ENCODE measurements at regions not wholly inside any gene's neighbourhood (a gene's known extent, or its start where the extent isn't known, plus 50 kb on each side); places are given as distances from the start of the nearest gene placed in this dataset.
"Not testable (repeated sequence)": the region's sequence is repeated elsewhere in the genome, so short reads cannot be mapped to it uniquely, and the experiment has no call there.

- Histone ChIP-seq H3K4me3 (no peak overlapping the region), H3K9me3 (replicated peaks in 1 of 3) (no peaks in the 10 kb centered on the region), H3K27ac (no peak overlapping the region), H3K36me3 (replicated peaks in 1 of 2) (no peaks in the 10 kb centered on the region), H3K27me3 (peaks cover 4% of the 10 kb centered on the region), H3K4me1 (replicated peaks in 1 of 2) (no peaks in the 10 kb centered on the region)
- no peak for DNase-seq
- no peak for TF ChIP-seq POLR2A (IDR thresholded peaks at IDR 0.05)
- TF ChIP-seq, protein P1, sequence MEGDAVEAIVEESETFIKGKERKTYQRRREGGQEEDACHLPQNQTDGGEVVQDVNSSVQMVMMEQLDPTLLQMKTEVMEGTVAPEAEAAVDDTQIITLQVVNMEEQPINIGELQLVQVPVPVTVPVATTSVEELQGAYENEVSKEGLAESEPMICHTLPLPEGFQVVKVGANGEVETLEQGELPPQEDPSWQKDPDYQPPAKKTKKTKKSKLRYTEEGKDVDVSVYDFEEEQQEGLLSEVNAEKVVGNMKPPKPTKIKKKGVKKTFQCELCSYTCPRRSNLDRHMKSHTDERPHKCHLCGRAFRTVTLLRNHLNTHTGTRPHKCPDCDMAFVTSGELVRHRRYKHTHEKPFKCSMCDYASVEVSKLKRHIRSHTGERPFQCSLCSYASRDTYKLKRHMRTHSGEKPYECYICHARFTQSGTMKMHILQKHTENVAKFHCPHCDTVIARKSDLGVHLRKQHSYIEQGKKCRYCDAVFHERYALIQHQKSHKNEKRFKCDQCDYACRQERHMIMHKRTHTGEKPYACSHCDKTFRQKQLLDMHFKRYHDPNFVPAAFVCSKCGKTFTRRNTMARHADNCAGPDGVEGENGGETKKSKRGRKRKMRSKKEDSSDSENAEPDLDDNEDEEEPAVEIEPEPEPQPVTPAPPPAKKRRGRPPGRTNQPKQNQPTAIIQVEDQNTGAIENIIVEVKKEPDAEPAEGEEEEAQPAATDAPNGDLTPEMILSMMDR (IDR thresholded peaks at IDR 0.05): no peak
- intact Hi-C loops (cut with DNase I): no loop called here
Observed at GRCh38 chr6:84853901-84854300, 89.5 kb upstream of the TBX18 start.

DNA sequence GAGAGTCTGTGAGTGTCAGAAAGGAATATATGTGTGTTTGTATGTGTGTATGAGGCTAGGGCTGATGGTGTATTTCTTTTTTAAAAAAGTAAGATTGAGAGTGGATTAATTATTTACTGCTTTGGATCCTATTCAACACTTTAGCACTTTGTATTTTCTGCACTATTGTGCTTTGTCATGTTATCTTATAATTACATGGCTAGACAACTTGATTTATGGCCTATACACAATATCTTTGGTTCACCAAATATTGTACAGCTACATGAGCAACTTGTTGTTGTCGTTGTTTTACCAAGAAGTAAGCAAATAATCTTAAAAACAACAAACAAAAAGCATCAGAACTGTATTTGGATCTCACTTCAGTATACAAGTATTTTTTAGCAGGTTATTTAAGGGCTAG, 84.6 kb upstream of the TBX18 start:
- H3K4me1 ChIP-seq (replicated peaks in 1 of 2): no peaks in the 10 kb centered on the region
- no peak for DNase-seq

GRCh38 chr6:84847390-84848160, 83.2 kb upstream of the TBX18 start:
- no peak overlapping the region for H3K4me3 ChIP-seq
- no peaks in the 10 kb centered on the region for H3K36me3 ChIP-seq (replicated peaks in 1 of 2)
- TF ChIP-seq POLR2A (IDR thresholded peaks at IDR 0.05): no peak
- TF ChIP-seq, protein P1 (IDR thresholded peaks at IDR 0.05): no peak
- H3K27me3 ChIP-seq: no peaks in the 10 kb centered on the region
- intact Hi-C loops (cut with DNase I): no loop called here
- WGBS, 4 donors: 62 to 77% (median 70%) methylated on average over 3 of the region's 3 CpGs
- no peak for DNase-seq
- H3K27ac ChIP-seq: no peak overlapping the region
- no peaks in the 10 kb centered on the region for H3K4me1 ChIP-seq (replicated peaks in 1 of 2)
- no peaks in the 10 kb centered on the region for H3K9me3 ChIP-seq (replicated peaks in 1 of 3)

More for the DNA sequence above, 84.6 kb upstream of the TBX18 start:
- intact Hi-C loops (cut with DNase I): no loop called here
- Histone ChIP-seq H3K27ac (no peak overlapping the region), H3K27me3 (no peaks in the 10 kb centered on the region), H3K36me3 (replicated peaks in 1 of 2) (no peaks in the 10 kb centered on the region), H3K4me3 (no peak overlapping the region), H3K9me3 (replicated peaks in 1 of 3) (no peaks in the 10 kb centered on the region)
- whole genome bisulfite sequencing, 4 donors: 34 to 48% (median 43%) methylated on average over 1 of the region's 1 CpG
- TF ChIP-seq, protein P1 (IDR thresholded peaks at IDR 0.05): no peak
- TF ChIP-seq POLR2A (IDR thresholded peaks at IDR 0.05): no peak

- no peak for DNase-seq
- TF ChIP-seq POLR2A (IDR thresholded peaks at IDR 0.05): no peak
- TF ChIP-seq, protein P1 (IDR thresholded peaks at IDR 0.05): no peak
- Histone ChIP-seq H3K36me3 (replicated peaks in 1 of 2) (no peaks in the 10 kb centered on the region), H3K9me3 (replicated peaks in 1 of 3) (no peaks in the 10 kb centered on the region), H3K4me1 (replicated peaks in 1 of 2) (no peaks in the 10 kb centered on the region), H3K27ac (no peak overlapping the region), H3K27me3 (no peaks in the 10 kb centered on the region), H3K4me3 (no peak overlapping the region)
- intact Hi-C loops (cut with DNase I): no loop called here
Observed at GRCh38 chr6:84842525-84843166, 78.2 kb upstream of the TBX18 start.

DNA sequence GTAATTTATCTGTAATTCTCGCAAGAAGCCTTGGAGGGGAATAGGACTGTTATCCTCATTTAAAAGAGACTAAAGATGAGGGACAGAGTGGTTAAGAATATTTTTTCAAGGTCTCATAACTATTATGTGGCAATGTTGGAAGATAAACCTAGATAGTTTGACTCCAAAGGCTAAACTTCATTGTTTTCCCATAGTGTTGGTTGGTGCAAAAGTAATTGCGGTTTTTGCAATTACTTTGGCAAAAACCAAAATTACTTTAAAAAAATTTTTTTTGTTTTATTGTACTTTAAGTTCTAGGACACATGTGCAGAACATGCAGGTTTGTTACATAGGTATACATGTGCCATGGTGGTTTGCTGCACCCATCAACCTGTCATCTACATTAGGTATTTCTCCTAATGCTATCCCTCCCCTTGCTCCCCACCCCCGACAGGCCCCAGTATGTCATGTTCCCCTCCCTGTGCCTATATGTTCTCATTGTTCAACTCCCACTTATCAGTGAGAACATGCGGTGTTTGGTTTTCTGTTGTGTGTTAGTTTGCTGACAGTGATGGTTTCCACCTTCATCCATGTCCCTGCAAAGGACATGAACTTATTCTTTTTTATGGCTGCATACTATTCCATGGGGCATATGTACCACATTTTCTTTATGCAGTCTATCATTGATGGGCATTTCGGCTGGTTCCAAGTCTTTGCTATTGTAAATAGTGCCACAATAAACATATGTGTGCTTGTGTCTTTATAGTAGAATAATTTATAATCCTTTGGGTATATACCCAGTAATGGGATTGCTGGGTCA, 72.9 kb upstream of the TBX18 start:
- H3K9me3 ChIP-seq (replicated peaks in 1 of 3); DNase-seq; H3K27ac ChIP-seq; H3K4me1 ChIP-seq (replicated peaks in 1 of 2); H3K27me3 ChIP-seq; intact Hi-C loops (cut with DNase I); H3K36me3 ChIP-seq (replicated peaks in 1 of 2); H3K4me3 ChIP-seq: not testable (repeated sequence)
- 79 to 82% (median 80%) methylated on average over 5 of the region's 5 CpGs for whole genome bisulfite sequencing, 4 donors
